HG02588 (cell line): ENCODE measurements at regions not wholly inside any gene's neighbourhood (a gene's known extent, or its start where the extent isn't known, plus 50 kb on each side); places are given as distances from the start of the nearest gene placed in this dataset.
"Not testable (repeated sequence)": the region's sequence is repeated elsewhere in the genome, so short reads cannot be mapped to it uniquely, and the experiment has no call there.

ENCODE experiments used
- ATAC-seq: cut with Tn5 transposase; IDR thresholded peaks from one replicate; pipeline ENCODE4 v1.9.1; 2021; ENCODE audit warnings: mild to moderate bottlenecking, moderate library complexity; ENCODE audit not compliant: unreplicated experiment

GRCh38 chr1:208462761-208463160 is 218.6 kb upstream of the PLXNA2 start:
- no peak for ATAC-seq

GRCh38 chr1:208465266-208465665 is 221.1 kb upstream of the PLXNA2 start:
- no peak for ATAC-seq

- ATAC-seq, result no peak
Measured at GRCh38 chr1:208465786-208466590, 221.8 kb upstream of the PLXNA2 start.

- ATAC-seq, result no peak
Measured at GRCh38 chr1:208467151-208467780, 223.1 kb upstream of the PLXNA2 start.

GRCh38 chr1:208475449-208475848 is 231.3 kb upstream of the PLXNA2 start:
- ATAC-seq, result no peak

- ATAC-seq, result no peak
Measured at GRCh38 chr1:208475951-208476845, 232.0 kb upstream of the PLXNA2 start.

- ATAC-seq, result no peak
Measured at GRCh38 chr1:208476846-208477170, 232.6 kb upstream of the PLXNA2 start.

- ATAC-seq, result no peak
Measured at GRCh38 chr1:208479435-208479834, 235.3 kb upstream of the PLXNA2 start.

GRCh38 chr1:208485512-208485911 is 241.3 kb upstream of the PLXNA2 start:
- no peak for ATAC-seq

- no peak for ATAC-seq
Measured at GRCh38 chr1:208486677-208487076, 242.5 kb upstream of the PLXNA2 start.

- not testable (repeated sequence) for ATAC-seq
Measured at GRCh38 chr1:208488432-208488831, 244.2 kb upstream of the PLXNA2 start.

GRCh38 chr1:208496467-208497371 is 252.5 kb upstream of the PLXNA2 start:
- ATAC-seq, result no peak

GRCh38 chr1:208497866-208498541 is 253.8 kb upstream of the PLXNA2 start:
- no peak for ATAC-seq

- ATAC-seq, result no peak
Measured at GRCh38 chr1:208499026-208499425, 254.8 kb upstream of the PLXNA2 start.

- ATAC-seq, result no peak
Measured at GRCh38 chr1:208499601-208500000, 255.4 kb upstream of the PLXNA2 start.

- ATAC-seq, result no peak
Measured at GRCh38 chr1:208500375-208500774, 256.2 kb upstream of the PLXNA2 start.

GRCh38 chr1:208501542-208501941 is 257.4 kb upstream of the PLXNA2 start:
- ATAC-seq, result no peak

- ATAC-seq, result no peak
Measured at GRCh38 chr1:208503787-208504186, 259.6 kb upstream of the PLXNA2 start.

GRCh38 chr1:208506812-208507211 is 262.6 kb upstream of the PLXNA2 start:
- ATAC-seq, result no peak

GRCh38 chr1:208509072-208509471 is 264.9 kb upstream of the PLXNA2 start:
- ATAC-seq, result no peak
